SU-DHL-6 (cell line): ENCODE measurements at regions not wholly inside any gene's neighbourhood (a gene's known extent, or its start where the extent isn't known, plus 50 kb on each side); places are given as distances from the start of the nearest gene placed in this dataset.

Experiments used
- H2AFZ ChIP-seq: fragments of 200-600 bp; sonication (generic); 2 replicates; pipeline ENCODE4 v1.6.1; 2014; ENCODE audit warnings: low read depth, mild to moderate bottlenecking, moderate library complexity, mixed read lengths, antibody characterized with exemption, low read length; ENCODE audit not compliant: severe bottlenecking
- H3F3A ChIP-seq: fragments of 200-600 bp; shearing (Covaris generic); 2 replicates; pipeline ENCODE4 v1.6.0; 2016; ENCODE audit warnings: antibody characterized with exemption, mild to moderate bottlenecking; ENCODE audit not compliant: insufficient read depth
- H3K27ac ChIP-seq: fragments of 200-600 bp; sonication (generic); 2 replicates; pipeline ENCODE4 v1.5.1; 2016; ENCODE audit warnings: low read depth, mild to moderate bottlenecking, low read length, moderate library complexity, mixed read lengths
- H3K27me3 ChIP-seq: fragments of 200-600 bp; sonication (generic), shearing (Covaris generic); 2 replicates; pipeline ENCODE4 v1.6.0; 2014; ENCODE audit warnings: mild to moderate bottlenecking, low read length
- H3K36me3 ChIP-seq: fragments of 200-600 bp; sonication (generic); 2 replicates; pipeline ENCODE4 v1.6.1; 2014; ENCODE audit warnings: mild to moderate bottlenecking, low read length, mixed read lengths
- H3K4me2 ChIP-seq: fragments of 300-600, 200-600 bp; shearing (Covaris generic), sonication (generic); 2 replicates; pipeline ENCODE4 v1.6.0; 2014; ENCODE audit warnings: low read length, low read depth, mild to moderate bottlenecking; ENCODE audit not compliant: poor library complexity, severe bottlenecking
- H3K4me3 ChIP-seq: fragments of 200-600 bp; sonication (generic); 2 replicates; pipeline ENCODE4 v1.5.1; 2014; ENCODE audit warnings: antibody characterized with exemption, low read length, mild to moderate bottlenecking, mixed read lengths; ENCODE audit not compliant: insufficient read depth, poor library complexity, severe bottlenecking
- H3K79me2 ChIP-seq: fragments of 200-600 bp; sonication (generic); 2 replicates; pipeline ENCODE4 v1.6.1; 2014; ENCODE audit warnings: mild to moderate bottlenecking, low read length, moderate library complexity; ENCODE audit not compliant: insufficient read depth
- H3K9ac ChIP-seq: fragments of 200-600 bp; sonication (generic); 2 replicates; pipeline ENCODE4 v1.7.0; 2014; ENCODE audit warnings: mild to moderate bottlenecking, low read length
- H3K9me2 ChIP-seq: fragments of 200-600 bp; sonication (generic); replicated peaks from 2 replicates; pipeline ENCODE4 v1.6.1; 2014; ENCODE audit warnings: low read length; ENCODE audit not compliant: insufficient read depth
- H3K9me3 ChIP-seq: fragments of 200-600 bp; sonication (generic); 2 replicates; pipeline ENCODE4 v1.6.1; 2014; ENCODE audit warnings: low read length, mixed read lengths; ENCODE audit not compliant: insufficient read depth
- H4K20me1 ChIP-seq: fragments of 200-600 bp; sonication (generic); 2 replicates; pipeline ENCODE4 v1.6.1; 2014; ENCODE audit warnings: low read depth, mild to moderate bottlenecking, antibody characterized with exemption, low read length, moderate library complexity, mixed read lengths
- CTCF ChIP-seq: fragments of 200-600 bp; sonication (generic); IDR thresholded peaks from one replicate; pipeline ENCODE4 v1.5.1; 2017; ENCODE audit warnings: antibody characterized with exemption, mild to moderate bottlenecking, low read length, moderate library complexity; ENCODE audit not compliant: insufficient read depth, poor library complexity, severe bottlenecking
- EZH2phosphoT487 ChIP-seq: fragments of 200-600 bp; sonication (generic), shearing (Covaris generic); conservative IDR thresholded peaks from 2 replicates; pipeline ENCODE4 v1.6.1; 2018; ENCODE audit warnings: mild to moderate bottlenecking, antibody characterized with exemption, low read length, moderate library complexity, mixed read lengths

- no peak overlapping the region for H2AFZ ChIP-seq
- H3K36me3 ChIP-seq, result no peaks in the 10 kb centered on the region
- H3K27me3 ChIP-seq, result no peaks in the 10 kb centered on the region
- no peak overlapping the region for H3K9ac ChIP-seq
- H3K9me2 ChIP-seq, result no peaks in the 10 kb centered on the region
- no peaks in the 10 kb centered on the region for H3K79me2 ChIP-seq
- H3K9me3 ChIP-seq, result no peaks in the 10 kb centered on the region
- H4K20me1 ChIP-seq, result no peaks in the 10 kb centered on the region
- H3F3A ChIP-seq, result no peaks in the 10 kb centered on the region
- no peak overlapping the region for H3K4me2 ChIP-seq
- H3K27ac ChIP-seq, result no peak overlapping the region
- no peak for TF ChIP-seq CTCF
- TF ChIP-seq EZH2phosphoT487, result no peak
- no peak overlapping the region for H3K4me3 ChIP-seq
These were observed 428.7 kb upstream of the GYPC start for GRCh38 chr2:126227250-126227649.

- no peak overlapping the region for H2AFZ ChIP-seq
- TF ChIP-seq CTCF (no peak), EZH2phosphoT487 (no peak)
- no peaks in the 10 kb centered on the region for H3K9me2 ChIP-seq
- no peak overlapping the region for H3K27ac ChIP-seq
- H4K20me1 ChIP-seq, result no peaks in the 10 kb centered on the region
- no peak overlapping the region for H3K9ac ChIP-seq
- H3K36me3 ChIP-seq, result no peaks in the 10 kb centered on the region
- H3K27me3 ChIP-seq, result no peaks in the 10 kb centered on the region
- no peaks in the 10 kb centered on the region for H3K9me3 ChIP-seq
- no peak overlapping the region for H3K4me2 ChIP-seq
- no peaks in the 10 kb centered on the region for H3K79me2 ChIP-seq
- H3F3A ChIP-seq, result no peaks in the 10 kb centered on the region
- no peak overlapping the region for H3K4me3 ChIP-seq
These were observed 427.4 kb upstream of the GYPC start for GRCh38 chr2:126228531-126228930.

- Histone ChIP-seq H3K4me2 (no peak overlapping the region), H3K9me2 (no peaks in the 10 kb centered on the region), H4K20me1 (no peaks in the 10 kb centered on the region), H2AFZ (no peak overlapping the region), H3K9ac (no peak overlapping the region), H3K27ac (no peak overlapping the region), H3K27me3 (no peaks in the 10 kb centered on the region), H3K79me2 (no peaks in the 10 kb centered on the region), H3F3A (no peaks in the 10 kb centered on the region), H3K36me3 (no peaks in the 10 kb centered on the region), H3K9me3 (no peaks in the 10 kb centered on the region), H3K4me3 (no peak overlapping the region)
- TF ChIP-seq CTCF (no peak), EZH2phosphoT487 (no peak)
These were observed 417.7 kb upstream of the GYPC start for GRCh38 chr2:126238251-126238650.
